ENCODE measurements at regions not wholly inside any gene's neighbourhood (a gene's known extent, or its start where the extent isn't known, plus 50 kb on each side); places are given as distances from the start of the nearest gene placed in this dataset.
"Not testable (repeated sequence)": the region's sequence is repeated elsewhere in the genome, so short reads cannot be mapped to it uniquely, and the experiment has no call there.

DNA sequence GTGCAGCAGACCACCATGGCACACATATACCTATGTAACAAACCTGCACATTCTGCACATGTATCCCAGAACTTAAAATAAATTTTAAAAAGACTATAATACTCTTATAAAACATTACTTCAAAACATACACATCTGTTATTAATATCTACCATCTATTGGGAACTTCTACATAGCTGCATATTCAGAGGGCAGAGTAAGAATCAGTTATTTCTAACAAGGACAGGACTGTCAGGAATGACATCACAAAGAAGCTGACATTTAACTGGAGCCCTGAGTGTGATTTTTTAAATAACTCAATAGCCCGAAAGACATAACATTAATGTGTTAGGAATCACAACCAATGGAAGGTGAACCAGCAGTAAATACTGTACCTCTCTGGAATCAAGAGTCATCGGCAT is 276.7 kb upstream of the ECI2 start:
- DNase-seq (ENCODE audit: low spot score): no peak

DNA sequence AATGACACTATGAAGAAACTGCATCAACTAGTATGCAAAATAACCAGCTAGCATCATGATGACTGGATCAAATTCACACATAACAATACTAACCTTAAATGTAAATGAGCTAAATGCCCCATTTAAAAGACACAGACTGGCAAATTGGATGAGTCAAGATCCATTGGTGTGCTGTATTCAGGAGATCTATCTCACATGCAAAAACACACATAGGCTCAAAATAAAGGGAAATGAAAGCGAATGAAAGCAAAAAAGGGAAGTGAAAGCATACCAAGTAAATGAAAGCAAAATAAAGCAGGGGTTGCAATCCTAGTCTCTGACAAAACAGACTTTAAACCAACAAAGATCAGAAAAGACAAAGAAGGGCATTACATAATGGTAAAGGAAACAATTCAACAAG is 272.3 kb upstream of the ECI2 start:
- DNase-seq (ENCODE audit: low spot score): not testable (repeated sequence)

GRCh38 chr6:4405621-4406212 is 270.3 kb upstream of the ECI2 start:
- peak; percentile 63 for DNase-seq (ENCODE audit: low spot score)

GRCh38 chr6:4404415-4404814 is 269.0 kb upstream of the ECI2 start:
- no peak for DNase-seq (ENCODE audit: low spot score)

DNA sequence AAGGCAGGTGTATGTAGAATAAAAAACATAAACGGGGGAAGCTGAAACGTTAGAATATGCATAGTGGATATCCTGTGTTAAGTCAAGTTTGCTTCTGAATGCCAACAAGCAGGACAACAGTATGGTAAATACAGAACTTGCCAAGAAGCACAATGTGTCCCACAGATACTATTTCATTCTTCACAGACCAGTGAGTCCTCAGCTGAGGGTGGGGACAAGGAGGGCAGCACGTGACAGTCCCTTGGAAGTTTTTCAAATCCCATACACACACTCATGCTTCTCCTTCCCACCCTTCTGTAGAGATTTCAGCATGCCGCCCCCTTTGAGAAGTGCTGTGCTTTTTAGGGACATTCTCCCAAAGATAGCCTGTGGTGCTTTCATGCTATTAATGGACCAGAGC is 268.5 kb upstream of the ECI2 start:
- no peak for DNase-seq (ENCODE audit: low spot score)

- no peak for DNase-seq (ENCODE audit: low spot score)
Measured at GRCh38 chr6:4403023-4403752, 267.8 kb upstream of the ECI2 start.

GRCh38 chr6:4402477-4402976 is 267.2 kb upstream of the ECI2 start:
- DNase-seq (ENCODE audit: low spot score): no peak

GRCh38 chr6:4401408-4402368 is 266.3 kb upstream of the ECI2 start:
- no peak for DNase-seq (ENCODE audit: low spot score)

DNA sequence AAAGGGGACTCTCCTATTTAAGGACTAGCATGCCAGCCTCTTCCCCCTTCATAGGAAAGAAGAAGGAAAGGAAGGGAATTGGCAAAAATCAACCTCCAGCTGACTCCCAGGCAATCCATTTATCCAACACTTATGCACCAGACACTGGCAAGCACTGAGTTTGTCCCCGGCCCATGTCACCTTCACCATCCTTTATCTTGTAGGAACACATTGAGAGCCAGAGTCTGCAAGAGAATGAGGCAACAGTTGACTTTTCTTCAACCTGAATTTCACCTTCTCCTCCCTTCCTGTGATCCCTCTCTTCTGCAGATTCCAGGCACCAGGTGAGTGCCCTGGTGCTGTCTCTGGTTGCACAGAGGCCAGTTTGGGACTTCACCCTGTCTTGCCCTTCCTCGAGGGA is 264.3 kb upstream of the ECI2 start:
- no peak for DNase-seq (ENCODE audit: low spot score)

GRCh38 chr6:4398791-4399190 is 263.4 kb upstream of the ECI2 start:
- no peak for DNase-seq (ENCODE audit: low spot score)

GRCh38 chr6:4397307-4397706 is 261.9 kb upstream of the ECI2 start:
- no peak for DNase-seq (ENCODE audit: low spot score)

DNA sequence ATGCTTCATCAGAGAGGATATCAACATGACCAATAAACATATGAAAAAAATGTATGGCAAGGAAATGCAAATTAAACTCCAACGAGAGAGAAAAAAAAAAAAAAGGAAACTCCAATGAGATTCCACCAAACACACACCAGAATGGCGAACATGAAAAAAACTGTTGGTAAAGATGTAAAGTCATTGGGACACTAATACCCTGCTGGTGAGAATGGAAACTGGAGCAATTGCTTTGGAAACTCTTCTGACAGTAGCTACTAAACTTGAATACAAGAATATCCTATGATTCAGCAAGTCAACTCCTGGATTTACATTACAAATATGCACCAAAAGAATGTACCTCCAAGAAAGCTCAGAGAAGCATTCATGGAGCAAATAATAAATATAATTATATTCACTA is 260.7 kb upstream of the ECI2 start:
- no peak for DNase-seq (ENCODE audit: low spot score)

DNA sequence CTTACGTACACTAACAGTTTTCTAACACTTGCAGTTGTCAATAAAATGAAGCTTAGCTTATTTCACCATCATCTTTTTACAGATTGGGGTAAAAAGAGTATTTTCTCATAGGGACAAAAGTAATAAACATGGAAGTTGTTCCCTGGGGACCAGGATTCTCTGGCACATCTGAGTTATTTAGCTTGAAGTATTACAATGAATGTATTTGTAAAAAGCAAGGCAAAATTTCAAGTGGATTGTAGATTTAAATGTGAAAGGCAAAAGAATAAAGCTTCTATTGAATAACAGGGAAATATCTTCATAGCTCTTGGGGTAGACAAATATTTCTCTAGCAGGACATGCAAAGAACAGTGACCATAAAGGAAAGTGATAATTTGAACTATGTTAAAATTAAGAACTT is 260.0 kb upstream of the ECI2 start:
- DNase-seq (ENCODE audit: low spot score): no peak

GRCh38 chr6:4394786-4395185 is 259.4 kb upstream of the ECI2 start:
- no peak for DNase-seq (ENCODE audit: low spot score)

DNA sequence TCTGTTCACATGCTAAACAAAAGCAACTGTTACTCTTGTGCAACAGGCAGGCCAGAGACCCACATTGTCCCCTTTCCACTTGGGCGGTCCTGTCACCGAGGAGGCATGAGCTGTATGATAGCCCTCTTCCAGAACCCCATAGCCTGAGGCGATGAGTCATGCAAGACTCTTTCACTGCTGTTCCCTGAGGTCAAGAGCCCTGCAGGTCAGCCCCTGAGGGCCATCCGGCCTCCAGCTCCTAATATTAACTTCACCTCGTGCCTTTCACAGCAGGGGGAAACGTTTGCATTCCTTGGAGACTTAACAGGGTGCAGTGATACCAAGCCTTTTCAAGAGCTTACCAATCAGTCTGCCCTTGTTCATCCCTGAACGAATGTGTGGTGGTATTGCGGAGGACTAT is 253.3 kb upstream of the ECI2 start:
- DNase-seq (ENCODE audit: low spot score): no peak

DNA sequence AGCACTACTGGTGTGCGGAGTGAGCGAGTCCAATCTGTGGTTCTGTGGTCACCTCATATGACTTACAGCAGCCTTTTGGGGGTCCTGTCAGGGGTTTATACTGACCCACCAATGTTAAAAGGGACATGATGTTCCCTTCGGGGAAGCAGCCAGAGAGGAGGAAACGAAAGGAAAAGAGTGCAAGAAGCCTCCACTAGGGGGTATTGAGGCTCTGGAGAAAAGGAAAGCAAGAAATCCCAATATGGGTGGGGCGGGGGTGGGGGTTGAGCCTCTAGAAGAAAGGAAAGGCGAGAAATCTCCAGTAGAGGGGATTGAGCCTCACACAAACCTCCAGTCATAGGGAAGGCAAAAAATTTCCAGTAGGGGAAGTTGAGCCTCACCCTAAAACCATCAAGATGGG is 249.3 kb upstream of the ECI2 start:
- DNase-seq (ENCODE audit: low spot score): no peak

DNA sequence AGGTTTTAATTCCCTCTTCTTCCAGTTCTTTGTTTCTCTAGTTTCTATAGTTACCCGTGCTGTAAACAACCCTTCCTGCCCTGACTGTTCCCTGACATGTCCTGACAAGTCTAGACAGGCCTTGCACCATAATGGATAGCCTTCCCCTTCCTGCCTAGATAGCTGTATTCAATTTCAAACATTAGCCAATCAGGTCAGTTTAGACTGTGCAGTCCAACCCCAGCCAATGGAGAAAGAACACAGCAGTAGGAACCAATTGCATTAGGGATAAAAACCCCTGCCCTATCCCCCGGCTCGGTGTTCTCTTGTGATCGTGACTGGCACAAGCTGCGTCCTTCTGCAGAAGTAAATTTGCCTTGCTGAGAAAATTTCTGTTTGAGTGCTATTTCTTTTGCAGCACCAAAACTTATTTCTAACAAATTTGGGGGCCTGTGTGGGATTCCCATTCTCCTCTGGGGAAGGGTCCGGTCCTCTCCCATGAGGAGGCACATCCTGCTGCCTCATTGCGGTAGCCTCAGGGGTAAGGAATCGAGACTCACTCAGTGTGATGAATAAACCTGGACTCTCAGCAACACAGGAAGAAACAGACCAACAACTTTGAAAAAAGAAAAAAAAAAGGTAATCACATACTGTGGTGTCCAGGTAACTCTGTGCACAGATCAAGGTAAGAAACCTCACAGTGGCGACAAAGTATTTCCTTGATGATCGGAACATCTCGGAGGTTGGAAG is 248.7 kb upstream of the ECI2 start:
- no peak for DNase-seq (ENCODE audit: low spot score)

DNA sequence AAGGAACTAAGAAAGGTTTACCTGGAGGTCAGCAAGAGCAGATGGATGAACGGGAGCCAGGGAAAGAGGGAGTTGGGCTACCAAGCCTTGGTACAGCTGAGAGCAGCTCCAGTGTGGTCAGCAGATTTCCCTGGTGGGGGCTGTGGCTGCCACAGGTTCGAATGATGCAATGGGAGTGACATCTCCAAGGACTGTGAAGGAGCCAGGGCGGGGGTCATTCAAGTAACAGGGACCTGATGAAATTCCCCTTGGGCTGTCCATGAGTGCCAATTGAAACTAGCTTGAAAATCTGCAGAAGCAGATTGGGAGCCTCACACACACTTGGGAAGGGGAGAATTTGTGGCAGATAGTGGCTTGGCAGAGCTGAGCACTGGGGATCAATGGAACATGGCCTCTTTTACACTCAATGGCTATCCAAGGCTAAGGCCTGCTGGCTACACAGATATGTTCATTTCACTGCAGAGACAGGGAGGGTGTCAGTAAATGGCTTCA is 247.0 kb upstream of the ECI2 start:
- no peak for DNase-seq (ENCODE audit: low spot score)

DNA sequence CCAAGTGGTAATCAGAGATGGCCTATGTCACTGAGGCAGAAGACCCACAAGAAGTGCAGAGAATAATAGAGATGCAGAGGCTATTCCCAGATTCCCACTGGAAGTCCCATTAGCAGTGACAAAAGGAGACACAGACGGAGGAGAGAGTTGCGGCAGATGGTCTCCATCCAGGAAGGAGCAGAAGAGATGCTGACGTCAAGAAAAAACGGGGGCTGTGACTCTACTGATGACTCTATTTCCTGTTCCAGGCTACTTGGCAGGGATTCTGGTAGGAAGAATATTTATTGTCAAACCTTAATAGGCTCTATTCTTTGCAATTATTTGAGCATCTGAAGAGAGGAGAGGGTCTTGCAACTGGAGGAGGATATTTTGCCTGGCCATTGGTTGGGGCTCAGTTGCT is 246.0 kb upstream of the ECI2 start:
- no peak for DNase-seq (ENCODE audit: low spot score)

GRCh38 chr6:4380881-4381281 is 245.5 kb upstream of the ECI2 start:
- DNase-seq (ENCODE audit: low spot score): no peak

- no peak for DNase-seq (ENCODE audit: low spot score)
Measured at GRCh38 chr6:4379958-4380357, 244.6 kb upstream of the ECI2 start.

Measured in ecto neural progenitor cell (in vitro differentiated cells).